ENCODE measurements at regions not wholly inside any gene's neighbourhood (a gene's known extent, or its start where the extent isn't known, plus 50 kb on each side); places are given as distances from the start of the nearest gene placed in this dataset.

GRCh38 chr12:61870658-61871484, 389.3 kb upstream of the USP15 start:
- Mint-ChIP-seq H3K4me1 (no peaks in the 10 kb centered on the region), H3K27me3 (ENCODE audit: low read depth) (peaks cover 5% of the 10 kb centered on the region), H3K27ac (no peak overlapping the region), H3K4me3 (no peak overlapping the region), H3K36me3 (no peaks in the 10 kb centered on the region), H3K9me3 (no peaks in the 10 kb centered on the region)
- no peak for TF ChIP-seq CTCF (IDR thresholded peaks at IDR 0.05; ENCODE audit: unreplicated experiment)
- DNase-seq (ENCODE audit: low spot score in 2 of 2, unreplicated experiment in 2 of 2) = no peak

- Mint-ChIP-seq H3K4me1 (no peaks in the 10 kb centered on the region), H3K27me3 (ENCODE audit: low read depth) (peaks cover 5% of the 10 kb centered on the region), H3K36me3 (no peaks in the 10 kb centered on the region), H3K9me3 (no peaks in the 10 kb centered on the region), H3K27ac (no peak overlapping the region), H3K4me3 (no peak overlapping the region)
- no peak for DNase-seq (ENCODE audit: low spot score in 2 of 2, unreplicated experiment in 2 of 2)
- TF ChIP-seq CTCF (IDR thresholded peaks at IDR 0.05; ENCODE audit: unreplicated experiment) = no peak
Observed at GRCh38 chr12:61871485-61871810, 388.8 kb upstream of the USP15 start.

GRCh38 chr12:61879229-61879628, 381.0 kb upstream of the USP15 start:
- TF ChIP-seq CTCF (IDR thresholded peaks at IDR 0.05; ENCODE audit: unreplicated experiment) = no peak
- Mint-ChIP-seq H3K27ac (no peak overlapping the region), H3K4me1 (no peaks in the 10 kb centered on the region), H3K36me3 (no peaks in the 10 kb centered on the region), H3K4me3 (no peak overlapping the region), H3K9me3 (no peaks in the 10 kb centered on the region), H3K27me3 (ENCODE audit: low read depth) (peaks cover 2% of the 10 kb centered on the region)
- no peak for DNase-seq (ENCODE audit: low spot score in 2 of 2, unreplicated experiment in 2 of 2)

DNA sequence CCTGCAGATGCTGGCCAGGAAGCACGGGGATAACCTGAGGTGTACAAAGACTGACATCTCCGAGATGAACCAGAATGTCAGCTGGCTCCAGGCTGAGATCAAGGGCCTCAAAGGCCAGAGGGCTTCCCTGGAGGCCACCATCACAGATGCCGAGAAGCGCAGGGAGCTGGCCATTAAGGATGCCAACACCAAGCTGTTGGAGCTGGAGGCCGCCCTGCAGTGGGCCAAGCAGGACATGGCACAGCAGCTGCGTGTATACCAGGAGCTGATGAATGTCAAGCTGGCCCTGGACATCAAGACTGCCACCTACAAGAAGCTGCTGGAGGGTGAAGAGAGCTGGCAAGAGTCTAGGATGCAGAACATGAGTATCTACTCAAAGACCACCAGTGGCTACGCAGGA, 380.0 kb upstream of the USP15 start:
- DNase-seq (ENCODE audit: low spot score in 2 of 2, unreplicated experiment in 2 of 2) = no peak
- no peaks in the 10 kb centered on the region for H3K9me3 Mint-ChIP-seq
- H3K4me3 Mint-ChIP-seq = no peak overlapping the region
- no peaks in the 10 kb centered on the region for H3K4me1 Mint-ChIP-seq
- H3K27ac Mint-ChIP-seq = no peak overlapping the region
- no peak for TF ChIP-seq CTCF (IDR thresholded peaks at IDR 0.05; ENCODE audit: unreplicated experiment)
- H3K36me3 Mint-ChIP-seq = no peaks in the 10 kb centered on the region
- H3K27me3 Mint-ChIP-seq (ENCODE audit: low read depth) = peaks cover 5% of the 10 kb centered on the region

DNA sequence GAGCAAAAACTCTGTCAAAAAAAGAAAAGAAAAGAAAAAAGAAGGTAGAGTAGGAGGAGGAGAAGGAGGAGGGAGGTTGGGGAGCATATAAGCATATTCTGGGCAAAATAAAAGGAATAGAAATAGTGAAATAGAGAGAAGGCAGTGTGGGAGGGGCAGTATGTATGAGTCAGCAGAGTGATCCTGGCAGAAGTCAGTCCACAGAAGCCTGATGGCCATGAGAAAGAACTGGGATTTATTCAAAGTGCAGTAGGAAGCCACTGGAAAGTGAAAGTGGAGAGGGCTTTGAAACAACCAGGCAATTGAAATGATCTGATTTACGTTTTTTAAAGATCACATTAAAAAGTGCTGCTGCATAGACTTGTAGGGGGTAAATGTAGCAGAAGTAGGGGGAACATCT, 368.6 kb upstream of the USP15 start:
- no peak overlapping the region for H3K4me3 Mint-ChIP-seq
- no peaks in the 10 kb centered on the region for H3K9me3 Mint-ChIP-seq
- no peak overlapping the region for H3K27ac Mint-ChIP-seq
- no peaks in the 10 kb centered on the region for H3K36me3 Mint-ChIP-seq
- H3K27me3 Mint-ChIP-seq (ENCODE audit: low read depth) = peaks cover 10% of the 10 kb centered on the region
- H3K4me1 Mint-ChIP-seq = no peaks in the 10 kb centered on the region
- DNase-seq (ENCODE audit: low spot score in 2 of 2, unreplicated experiment in 2 of 2) = no peak
- no peak for TF ChIP-seq CTCF (IDR thresholded peaks at IDR 0.05; ENCODE audit: unreplicated experiment)
